A549 (cell line): ENCODE measurements at regions not wholly inside any gene's neighbourhood (a gene's known extent, or its start where the extent isn't known, plus 50 kb on each side); places are given as distances from the start of the nearest gene placed in this dataset.

Experiments
- ATAC-seq, 2 experiments: fragments of 200-7000 bp in 1 of 2; fragments of >200 bp in 1 of 2; cut with Nextera tagmentation in 1 of 2; cut with Tn5 transposase in 1 of 2; 3 replicates each; pipeline versions ENCODE4 v1.8.0 to v1.9.1; 2018 to 2020; ENCODE audit warnings: mild to moderate bottlenecking in 1 of 2, moderate library complexity in 1 of 2
- CTCF ChIA-PET: fragments of 300-600 bp; sonication (Branson Sonifier 250); formaldehyde crosslinking; extraction: SDS; loops from one replicate; lab custom pipeline; 2021; ENCODE audit warnings: antibody characterized with exemption, inconsistent platforms; lab: Yijun Ruan, JAX
- POLR2A ChIA-PET: fragments of 350-600 bp; formaldehyde crosslinking; extraction: SDS; loops from one replicate; lab custom pipeline; 2021; ENCODE audit warnings: antibody characterized with exemption, inconsistent platforms; lab: Yijun Ruan, JAX
- DNase-seq, 2 experiments: peaks; one replicate each; pipeline versions ENCODE4 v3.0.0 to v3.0.0-alpha.2; 2011 to 2016; ENCODE audit warnings: low read depth in 1 of 2, low spot score in 1 of 2
- FAIRE-seq: peaks from 2 replicates; lab custom pipeline; 2011; peaks lifted over from hg19 to GRCh38; lab: Jason Lieb, UNC
- H3K27ac ChIP-seq, 2 experiments: fragments of >200 bp; sonication (Bioruptor Twin); formaldehyde crosslinking; 3 replicates each; pipeline ENCODE4 v1.5.1; 2016 to 2017
- H3K4me1 ChIP-seq: fragments of >200 bp; sonication (Bioruptor Twin); formaldehyde crosslinking; 3 replicates; pipeline ENCODE4 v1.6.1; 2016
- H3K4me2 ChIP-seq: fragments of >200 bp; sonication (Bioruptor Twin); formaldehyde crosslinking; 3 replicates; pipeline ENCODE4 v1.6.1; 2016
- H3K4me3 ChIP-seq: fragments of >200 bp; sonication (Bioruptor Twin); formaldehyde crosslinking; 3 replicates; pipeline ENCODE4 v1.5.1; 2016
- H3K9me3 ChIP-seq: fragments of >200 bp; sonication (Bioruptor Twin); formaldehyde crosslinking; 3 replicates; pipeline ENCODE4 v1.6.1; 2016
- EHF ChIP-seq: fragments of 250-450 bp; sonication (Bioruptor Pico); IDR thresholded peaks from 2 replicates; pipeline ENCODE4 v1.5.0; 2020; ENCODE audit warnings: mild to moderate bottlenecking
- EP300 ChIP-seq, 2 experiments: fragments of >200 bp; sonication (Bioruptor Twin); formaldehyde crosslinking; IDR thresholded peaks; 2 replicates in 1 of 2; 3 replicates in 1 of 2; pipeline ENCODE4 v1.6.1; 2016 to 2017
- FOSB ChIP-seq: fragments of 250-450 bp; sonication (Bioruptor Pico); IDR thresholded peaks from 2 replicates; pipeline ENCODE4 v1.5.0; 2020; ENCODE audit warnings: mild to moderate bottlenecking, moderate library complexity
- GATA3 ChIP-seq: IDR thresholded peaks from 2 replicates; pipeline ENCODE4 v1.6.1; 2012; ENCODE audit warnings: borderline replicate concordance
- HEYL ChIP-seq: fragments of 250-450 bp; sonication (Bioruptor Pico); IDR thresholded peaks from 2 replicates; pipeline ENCODE4 v1.8.0; 2021; ENCODE audit warnings: mild to moderate bottlenecking, moderate library complexity
- HOXB13 ChIP-seq: fragments of 250-450 bp; sonication (Bioruptor Pico); IDR thresholded peaks from 2 replicates; pipeline ENCODE4 v1.5.0; 2020; ENCODE audit warnings: low read depth, mild to moderate bottlenecking, moderate library complexity
- JUN ChIP-seq, 2 experiments: fragments of >200 bp; sonication (Bioruptor Twin); formaldehyde crosslinking; IDR thresholded peaks; 2 replicates in 1 of 2; 3 replicates in 1 of 2; pipeline ENCODE4 v1.6.1; 2016 to 2017
- JUNB ChIP-seq: fragments of >200 bp; sonication (Bioruptor Twin); formaldehyde crosslinking; IDR thresholded peaks from 2 replicates; pipeline ENCODE4 v1.6.1; 2016
- KDM1A ChIP-seq: fragments of 200-600 bp; sonication (generic); IDR thresholded peaks from 2 replicates; pipeline ENCODE4 v1.6.1; 2016; ENCODE audit warnings: low read depth, mild to moderate bottlenecking
- MAZ ChIP-seq: fragments of 150-350 bp; IDR thresholded peaks from 2 replicates; pipeline ENCODE4 v1.6.1; 2014; ENCODE audit warnings: antibody characterized with exemption, low read depth, low read length, borderline replicate concordance
- MYC ChIP-seq: IDR thresholded peaks from 2 replicates; pipeline ENCODE4 v1.6.1; 2012; ENCODE audit warnings: mild to moderate bottlenecking, inconsistent platforms, low read length, improper control_type of control experiment, borderline replicate concordance
- PHF8 ChIP-seq: fragments of 200-600 bp; sonication (generic); IDR thresholded peaks from 2 replicates; pipeline ENCODE4 v1.6.1; 2016; ENCODE audit warnings: low read depth, mild to moderate bottlenecking, antibody characterized with exemption, moderate library complexity, borderline replicate concordance
- POLR2AphosphoS2 ChIP-seq: conservative IDR thresholded peaks from 2 replicates; pipeline ENCODE4 v1.6.1; 2012; ENCODE audit warnings: low read length, improper control_type of control experiment, inconsistent platforms
- RAD21 ChIP-seq, 2 experiments: fragments of >200 bp in 1 of 2; sonication (Bioruptor Twin) in 1 of 2; formaldehyde crosslinking in 1 of 2; IDR thresholded peaks in 1 of 2; conservative IDR thresholded peaks in 1 of 2; 2 replicates in 1 of 2; 3 replicates in 1 of 2; pipeline ENCODE4 v1.6.1; 2012 to 2018; ENCODE audit warnings: inconsistent platforms in 1 of 2
- RARB ChIP-seq: fragments of 250-450 bp; sonication (Bioruptor Pico); IDR thresholded peaks from 2 replicates; pipeline ENCODE4 v1.8.0; 2021; ENCODE audit warnings: mild to moderate bottlenecking, moderate library complexity
- RCOR1 ChIP-seq: fragments of 150-350 bp; IDR thresholded peaks from 2 replicates; pipeline ENCODE4 v1.6.1; 2014; ENCODE audit warnings: antibody characterized with exemption, low read length, low read depth
- RFX5 ChIP-seq: fragments of 450-650 bp; IDR thresholded peaks from 2 replicates; pipeline ENCODE4 v1.7.1; 2014; ENCODE audit warnings: antibody characterized with exemption, mild to moderate bottlenecking, moderate library complexity
- RNF2 ChIP-seq: fragments of 200-600 bp; sonication (generic); IDR thresholded peaks from 2 replicates; pipeline ENCODE4 v1.6.1; 2016; ENCODE audit warnings: low read depth, mild to moderate bottlenecking, antibody characterized with exemption, moderate library complexity, borderline replicate concordance
- TP53 ChIP-seq: fragments of 250-450 bp; sonication (Bioruptor Pico); IDR thresholded peaks from 2 replicates; pipeline ENCODE4 v1.5.0; 2021; ENCODE audit warnings: mild to moderate bottlenecking, moderate library complexity
- WGBS: methylation state at CpG from one replicate; pipeline ENCODE4 v1.1.6; 2017; ENCODE audit errors: missing lambda C conversion rate; 5-methylcytosine and 5-hydroxymethylcytosine counted together
- TF ChIP-seq, protein P1 (sequence below): fragments of 200-600 bp; sonication (generic); IDR thresholded peaks from 2 replicates; pipeline ENCODE4 v1.6.1; 2016; ENCODE audit warnings: antibody characterized with exemption, mild to moderate bottlenecking, moderate library complexity
- TF ChIP-seq, protein P2 (sequence below): fragments of >200 bp; sonication (Bioruptor Twin); formaldehyde crosslinking; IDR thresholded peaks from 3 replicates; pipeline ENCODE4 v1.6.1; 2016
- TF ChIP-seq, protein P3 (sequence below): IDR thresholded peaks from 2 replicates; pipeline ENCODE4 v1.6.1; 2012; ENCODE audit warnings: low read depth, borderline replicate concordance
- TF ChIP-seq, protein P4 (sequence below): fragments of >200 bp; sonication (Bioruptor Twin); formaldehyde crosslinking; IDR thresholded peaks from 2 replicates; pipeline ENCODE4 v1.6.1; 2016
- TF ChIP-seq, protein P5 (sequence below): fragments of 150-350 bp; IDR thresholded peaks from 2 replicates; pipeline ENCODE4 v1.6.1; 2014; ENCODE audit warnings: low read depth, mild to moderate bottlenecking, low read length
- TF ChIP-seq, protein P6 (sequence below): fragments of 250-450 bp; sonication (Bioruptor Pico); IDR thresholded peaks from 2 replicates; pipeline ENCODE4 v1.5.0; 2021; ENCODE audit warnings: mild to moderate bottlenecking, moderate library complexity, borderline replicate concordance

DNA sequence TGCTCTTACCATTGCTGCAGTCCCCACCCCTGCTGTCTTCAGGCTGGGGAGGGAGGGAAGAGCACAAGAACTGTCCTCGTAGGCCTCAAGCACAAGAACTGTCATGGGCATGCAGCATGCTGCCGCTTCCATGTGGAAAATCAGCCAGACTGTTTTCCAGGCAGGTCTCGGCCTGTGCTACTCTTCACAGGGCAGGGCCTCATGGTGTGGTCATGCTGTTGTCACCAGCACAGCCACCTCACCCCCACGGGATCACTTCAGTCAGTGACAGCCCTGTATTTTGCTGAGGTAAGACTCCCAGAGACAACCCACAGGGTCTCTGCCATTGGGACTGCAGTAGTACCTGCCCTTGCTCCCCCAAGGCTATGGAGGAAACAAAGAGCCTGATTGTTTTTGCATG, 205.3 kb downstream of the NAP1L3 start:
- POLR2A ChIA-PET = no interaction called here

DNA sequence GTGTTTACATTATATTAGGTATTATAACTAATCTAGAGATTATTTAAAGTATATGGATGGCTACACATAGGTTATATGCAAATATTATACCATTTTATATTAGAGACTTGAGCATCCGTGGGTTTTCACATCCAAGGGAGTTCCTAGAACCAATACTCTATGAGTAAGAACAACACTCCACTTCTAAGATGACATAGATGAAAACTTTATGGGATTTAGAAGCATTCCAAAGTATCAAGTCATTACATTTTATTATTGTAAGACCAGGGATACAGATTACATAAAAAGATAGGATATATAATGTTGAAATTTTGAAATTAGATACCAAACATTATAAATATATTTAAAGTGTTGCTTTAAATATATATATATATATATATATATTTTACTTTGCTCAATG, 207.0 kb downstream of the NAP1L3 start:
- Histone ChIP-seq H3K4me1 (no peaks in the 10 kb centered on the region), H3K4me2 (no peak overlapping the region), H3K4me3 (no peak overlapping the region), H3K27ac (no peak overlapping the region), H3K9me3 (no peaks in the 10 kb centered on the region)
- POLR2A ChIA-PET = no interaction called here
- DNase-seq (no peak), ATAC-seq (no peak), FAIRE-seq (no peak)
- TF ChIP-seq RAD21 (conservative IDR thresholded peaks at IDR 0.05 in 1 of 2, IDR thresholded peaks at IDR 0.05 in 1 of 2) (no peak), FOSB (CRISPR knock-in tag) (no peak), MAZ (no peak), GATA3 (no peak), KDM1A (no peak), RNF2 (no peak), RCOR1 (no peak)
- TF ChIP-seq, protein P1, sequence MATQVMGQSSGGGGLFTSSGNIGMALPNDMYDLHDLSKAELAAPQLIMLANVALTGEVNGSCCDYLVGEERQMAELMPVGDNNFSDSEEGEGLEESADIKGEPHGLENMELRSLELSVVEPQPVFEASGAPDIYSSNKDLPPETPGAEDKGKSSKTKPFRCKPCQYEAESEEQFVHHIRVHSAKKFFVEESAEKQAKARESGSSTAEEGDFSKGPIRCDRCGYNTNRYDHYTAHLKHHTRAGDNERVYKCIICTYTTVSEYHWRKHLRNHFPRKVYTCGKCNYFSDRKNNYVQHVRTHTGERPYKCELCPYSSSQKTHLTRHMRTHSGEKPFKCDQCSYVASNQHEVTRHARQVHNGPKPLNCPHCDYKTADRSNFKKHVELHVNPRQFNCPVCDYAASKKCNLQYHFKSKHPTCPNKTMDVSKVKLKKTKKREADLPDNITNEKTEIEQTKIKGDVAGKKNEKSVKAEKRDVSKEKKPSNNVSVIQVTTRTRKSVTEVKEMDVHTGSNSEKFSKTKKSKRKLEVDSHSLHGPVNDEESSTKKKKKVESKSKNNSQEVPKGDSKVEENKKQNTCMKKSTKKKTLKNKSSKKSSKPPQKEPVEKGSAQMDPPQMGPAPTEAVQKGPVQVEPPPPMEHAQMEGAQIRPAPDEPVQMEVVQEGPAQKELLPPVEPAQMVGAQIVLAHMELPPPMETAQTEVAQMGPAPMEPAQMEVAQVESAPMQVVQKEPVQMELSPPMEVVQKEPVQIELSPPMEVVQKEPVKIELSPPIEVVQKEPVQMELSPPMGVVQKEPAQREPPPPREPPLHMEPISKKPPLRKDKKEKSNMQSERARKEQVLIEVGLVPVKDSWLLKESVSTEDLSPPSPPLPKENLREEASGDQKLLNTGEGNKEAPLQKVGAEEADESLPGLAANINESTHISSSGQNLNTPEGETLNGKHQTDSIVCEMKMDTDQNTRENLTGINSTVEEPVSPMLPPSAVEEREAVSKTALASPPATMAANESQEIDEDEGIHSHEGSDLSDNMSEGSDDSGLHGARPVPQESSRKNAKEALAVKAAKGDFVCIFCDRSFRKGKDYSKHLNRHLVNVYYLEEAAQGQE = no peak
- CTCF ChIA-PET = no interaction called here
- 0% methylated on average over 1 of the region's 1 CpG for WGBS

More for the DNA sequence above, 205.3 kb downstream of the NAP1L3 start:
- no peaks in the 10 kb centered on the region for H3K4me1 ChIP-seq
- H3K4me2 ChIP-seq = no peak overlapping the region
- CTCF ChIA-PET = no interaction called here
- DNase-seq = no peak
- H3K27ac ChIP-seq = no peak overlapping the region
- FAIRE-seq = no peak
- TF ChIP-seq HOXB13 (CRISPR knock-in tag) = no peak
- no peak for TF ChIP-seq EHF (CRISPR knock-in tag)
- no peak for TF ChIP-seq RFX5
- TF ChIP-seq POLR2AphosphoS2 = no peak
- no peak overlapping the region for H3K4me3 ChIP-seq
- ATAC-seq = no peak
- WGBS = no CpG with 5 or more reads among the region's 4 CpGs
- no peaks in the 10 kb centered on the region for H3K9me3 ChIP-seq

DNA sequence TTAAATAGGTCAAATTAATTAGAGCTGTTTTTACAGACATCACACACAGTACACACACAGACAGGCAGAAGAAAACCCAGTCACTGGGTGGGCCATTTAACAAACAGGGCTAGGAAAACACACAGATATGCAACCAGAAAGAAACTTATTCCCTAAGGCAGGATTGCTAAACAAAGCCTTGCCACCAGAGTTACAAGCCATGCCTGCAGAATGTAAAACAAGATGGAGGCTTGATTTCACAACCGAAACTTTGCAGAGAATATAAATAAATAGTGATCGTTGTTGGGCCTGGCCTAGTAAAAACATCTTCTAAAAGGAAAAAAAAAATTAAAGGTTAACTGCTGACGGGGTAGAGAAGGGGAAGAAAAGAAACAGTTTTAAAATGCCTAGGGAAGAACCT, 212.3 kb downstream of the NAP1L3 start:
- no peaks in the 10 kb centered on the region for H3K4me1 ChIP-seq
- no peak overlapping the region for H3K4me2 ChIP-seq
- no peak for ATAC-seq
- DNase-seq = no peak
- H3K4me3 ChIP-seq = no peak overlapping the region
- POLR2A ChIA-PET = no interaction called here
- H3K9me3 ChIP-seq = no peaks in the 10 kb centered on the region
- WGBS = 8% methylated on average over 3 of the region's 3 CpGs
- CTCF ChIA-PET = no interaction called here
- FAIRE-seq = no peak
- H3K27ac ChIP-seq = no peak overlapping the region
- TF ChIP-seq, protein P2, sequence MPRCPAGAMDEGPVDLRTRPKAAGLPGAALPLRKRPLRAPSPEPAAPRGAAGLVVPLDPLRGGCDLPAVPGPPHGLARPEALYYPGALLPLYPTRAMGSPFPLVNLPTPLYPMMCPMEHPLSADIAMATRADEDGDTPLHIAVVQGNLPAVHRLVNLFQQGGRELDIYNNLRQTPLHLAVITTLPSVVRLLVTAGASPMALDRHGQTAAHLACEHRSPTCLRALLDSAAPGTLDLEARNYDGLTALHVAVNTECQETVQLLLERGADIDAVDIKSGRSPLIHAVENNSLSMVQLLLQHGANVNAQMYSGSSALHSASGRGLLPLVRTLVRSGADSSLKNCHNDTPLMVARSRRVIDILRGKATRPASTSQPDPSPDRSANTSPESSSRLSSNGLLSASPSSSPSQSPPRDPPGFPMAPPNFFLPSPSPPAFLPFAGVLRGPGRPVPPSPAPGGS = no peak
- TF ChIP-seq TP53 (CRISPR knock-in tag) (no peak), JUNB (no peak), EP300 (IDR thresholded peaks at IDR 0.05) (no peak), MYC (no peak), GATA3 (no peak), PHF8 (no peak), RNF2 (no peak), JUN (IDR thresholded peaks at IDR 0.05) (no peak), RARB (no peak), HOXB13 (CRISPR knock-in tag) (no peak), HEYL (CRISPR knock-in tag) (no peak)
- TF ChIP-seq, protein P3, sequence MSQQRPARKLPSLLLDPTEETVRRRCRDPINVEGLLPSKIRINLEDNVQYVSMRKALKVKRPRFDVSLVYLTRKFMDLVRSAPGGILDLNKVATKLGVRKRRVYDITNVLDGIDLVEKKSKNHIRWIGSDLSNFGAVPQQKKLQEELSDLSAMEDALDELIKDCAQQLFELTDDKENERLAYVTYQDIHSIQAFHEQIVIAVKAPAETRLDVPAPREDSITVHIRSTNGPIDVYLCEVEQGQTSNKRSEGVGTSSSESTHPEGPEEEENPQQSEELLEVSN = no peak
- TF ChIP-seq, protein P4, sequence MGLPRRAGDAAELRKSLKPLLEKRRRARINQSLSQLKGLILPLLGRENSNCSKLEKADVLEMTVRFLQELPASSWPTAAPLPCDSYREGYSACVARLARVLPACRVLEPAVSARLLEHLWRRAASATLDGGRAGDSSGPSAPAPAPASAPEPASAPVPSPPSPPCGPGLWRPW = no peak
- TF ChIP-seq, protein P5, sequence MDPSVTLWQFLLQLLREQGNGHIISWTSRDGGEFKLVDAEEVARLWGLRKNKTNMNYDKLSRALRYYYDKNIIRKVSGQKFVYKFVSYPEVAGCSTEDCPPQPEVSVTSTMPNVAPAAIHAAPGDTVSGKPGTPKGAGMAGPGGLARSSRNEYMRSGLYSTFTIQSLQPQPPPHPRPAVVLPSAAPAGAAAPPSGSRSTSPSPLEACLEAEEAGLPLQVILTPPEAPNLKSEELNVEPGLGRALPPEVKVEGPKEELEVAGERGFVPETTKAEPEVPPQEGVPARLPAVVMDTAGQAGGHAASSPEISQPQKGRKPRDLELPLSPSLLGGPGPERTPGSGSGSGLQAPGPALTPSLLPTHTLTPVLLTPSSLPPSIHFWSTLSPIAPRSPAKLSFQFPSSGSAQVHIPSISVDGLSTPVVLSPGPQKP = no peak
- TF ChIP-seq, protein P6, sequence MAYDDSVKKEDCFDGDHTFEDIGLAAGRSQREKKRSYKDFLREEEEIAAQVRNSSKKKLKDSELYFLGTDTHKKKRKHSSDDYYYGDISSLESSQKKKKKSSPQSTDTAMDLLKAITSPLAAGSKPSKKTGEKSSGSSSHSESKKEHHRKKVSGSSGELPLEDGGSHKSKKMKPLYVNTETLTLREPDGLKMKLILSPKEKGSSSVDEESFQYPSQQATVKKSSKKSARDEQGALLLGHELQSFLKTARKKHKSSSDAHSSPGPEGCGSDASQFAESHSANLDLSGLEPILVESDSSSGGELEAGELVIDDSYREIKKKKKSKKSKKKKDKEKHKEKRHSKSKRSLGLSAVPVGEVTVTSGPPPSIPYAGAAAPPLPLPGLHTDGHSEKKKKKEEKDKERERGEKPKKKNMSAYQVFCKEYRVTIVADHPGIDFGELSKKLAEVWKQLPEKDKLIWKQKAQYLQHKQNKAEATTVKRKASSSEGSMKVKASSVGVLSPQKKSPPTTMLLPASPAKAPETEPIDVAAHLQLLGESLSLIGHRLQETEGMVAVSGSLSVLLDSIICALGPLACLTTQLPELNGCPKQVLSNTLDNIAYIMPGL (CRISPR knock-in tag) = no peak
